ENCODE measurements at regions not wholly inside any gene's neighbourhood (a gene's known extent, or its start where the extent isn't known, plus 50 kb on each side); places are given as distances from the start of the nearest gene placed in this dataset.
"Not testable (repeated sequence)": the region's sequence is repeated elsewhere in the genome, so short reads cannot be mapped to it uniquely, and the experiment has no call there.

- DNase-seq: not testable (repeated sequence)
Measured at GRCh38 chr2:89234818-89235466, 543.5 kb downstream of the RPIA start.

GRCh38 chr2:89236832-89237450, 545.5 kb downstream of the RPIA start:
- DNase-seq: not testable (repeated sequence)

GRCh38 chr2:89237783-89238182, 546.3 kb downstream of the RPIA start:
- DNase-seq: not testable (repeated sequence)

- not testable (repeated sequence) for DNase-seq
Measured at GRCh38 chr2:89243114-89243700, 551.7 kb downstream of the RPIA start.

- not testable (repeated sequence) for DNase-seq
Measured at GRCh38 chr2:89244407-89244806, 552.9 kb downstream of the RPIA start.

- DNase-seq: not testable (repeated sequence)
Measured at GRCh38 chr2:89245478-89245877, 554.0 kb downstream of the RPIA start.

- DNase-seq: not testable (repeated sequence)
Measured at GRCh38 chr2:89246027-89246426, 554.6 kb downstream of the RPIA start.

- not testable (repeated sequence) for DNase-seq
Measured at GRCh38 chr2:89246620-89247019, 555.1 kb downstream of the RPIA start.

- not testable (repeated sequence) for DNase-seq
Measured at GRCh38 chr2:89255013-89255412, 563.5 kb downstream of the RPIA start.

GRCh38 chr2:89273443-89273842, 582.0 kb downstream of the RPIA start:
- not testable (repeated sequence) for DNase-seq

GRCh38 chr2:89280536-89280935, 589.1 kb downstream of the RPIA start:
- not testable (repeated sequence) for DNase-seq

- DNase-seq: not testable (repeated sequence)
Measured at GRCh38 chr2:89286448-89287080, 595.1 kb downstream of the RPIA start.

GRCh38 chr2:89287084-89287483, 595.6 kb downstream of the RPIA start:
- DNase-seq: not testable (repeated sequence)

GRCh38 chr2:89291717-89292298, 600.3 kb downstream of the RPIA start:
- not testable (repeated sequence) for DNase-seq

- DNase-seq: not testable (repeated sequence)
Measured at GRCh38 chr2:89293399-89293798, 601.9 kb downstream of the RPIA start.

- DNase-seq: not testable (repeated sequence)
Measured at GRCh38 chr2:89294335-89294734, 602.9 kb downstream of the RPIA start.

- not testable (repeated sequence) for DNase-seq
Measured at GRCh38 chr2:89296820-89297398, 605.4 kb downstream of the RPIA start.

GRCh38 chr2:89299196-89299595, 607.7 kb downstream of the RPIA start:
- not testable (repeated sequence) for DNase-seq

GRCh38 chr2:89305623-89306022, 614.1 kb downstream of the RPIA start:
- DNase-seq: not testable (repeated sequence)

GRCh38 chr2:89306869-89307637, 615.6 kb downstream of the RPIA start:
- not testable (repeated sequence) for DNase-seq

- DNase-seq: not testable (repeated sequence)
Measured at GRCh38 chr2:89318990-89319389, 627.5 kb downstream of the RPIA start.

- not testable (repeated sequence) for DNase-seq
Measured at GRCh38 chr2:89325894-89326293, 634.4 kb downstream of the RPIA start.

All from NK-92 treated with Interleukin-12 subunit alpha and Interleukin-12 subunit beta, amount 100 ng/mL, for 24 hours (cell line).